RWPE2 (cell line): ENCODE measurements at regions not wholly inside any gene's neighbourhood (a gene's known extent, or its start where the extent isn't known, plus 50 kb on each side); places are given as distances from the start of the nearest gene placed in this dataset.

Experiments used
- ATAC-seq: fragments of 200-7000 bp; cut with Tn5 transposase; 3 replicates; pipeline ENCODE4 v1.9.1; 2021; ENCODE audit warnings: low read depth
- DNase-seq: peaks from one replicate; pipeline ENCODE4 v3.0.0-alpha.2; 2020; ENCODE audit warnings: low spot score
- H3K27ac ChIP-seq: fragments of 450-650 bp; 2 replicates; pipeline ENCODE4 v1.5.1; 2017; ENCODE audit warnings: mild to moderate bottlenecking; ENCODE audit not compliant: poor library complexity, severe bottlenecking
- H3K27me3 ChIP-seq: fragments of 250-450 bp; sonication (Bioruptor Pico); 2 replicates; pipeline ENCODE4 v1.5.1; 2021; ENCODE audit warnings: mild to moderate bottlenecking, moderate library complexity; ENCODE audit not compliant: insufficient read depth, poor library complexity, severe bottlenecking
- H3K36me3 ChIP-seq: fragments of 250-450 bp; sonication (Bioruptor Pico); 2 replicates; pipeline ENCODE4 v1.5.1; 2020; ENCODE audit warnings: low read depth, mild to moderate bottlenecking, moderate library complexity
- H3K4me1 ChIP-seq: fragments of 250-450 bp; sonication (Bioruptor Pico); 2 replicates; pipeline ENCODE4 v1.5.1; 2021; ENCODE audit warnings: mild to moderate bottlenecking, moderate library complexity; ENCODE audit not compliant: insufficient read depth, poor library complexity, severe bottlenecking
- H3K4me3 ChIP-seq: fragments of 250-450 bp; sonication (Bioruptor Pico); 2 replicates; pipeline ENCODE4 v1.5.1; 2021; ENCODE audit warnings: mild to moderate bottlenecking, moderate library complexity; ENCODE audit not compliant: severe bottlenecking
- H3K9me3 ChIP-seq: fragments of 250-450 bp; sonication (Bioruptor Pico); 2 replicates; pipeline ENCODE4 v1.5.1; 2021; ENCODE audit warnings: mild to moderate bottlenecking, moderate library complexity; ENCODE audit not compliant: severe bottlenecking
- TF ChIP-seq, protein P1 (sequence below): fragments of 450-650 bp; IDR thresholded peaks from one replicate; pipeline ENCODE4 v1.5.1; 2017; ENCODE audit warnings: mild to moderate bottlenecking, moderate library complexity; ENCODE audit not compliant: poor library complexity, severe bottlenecking

DNA sequence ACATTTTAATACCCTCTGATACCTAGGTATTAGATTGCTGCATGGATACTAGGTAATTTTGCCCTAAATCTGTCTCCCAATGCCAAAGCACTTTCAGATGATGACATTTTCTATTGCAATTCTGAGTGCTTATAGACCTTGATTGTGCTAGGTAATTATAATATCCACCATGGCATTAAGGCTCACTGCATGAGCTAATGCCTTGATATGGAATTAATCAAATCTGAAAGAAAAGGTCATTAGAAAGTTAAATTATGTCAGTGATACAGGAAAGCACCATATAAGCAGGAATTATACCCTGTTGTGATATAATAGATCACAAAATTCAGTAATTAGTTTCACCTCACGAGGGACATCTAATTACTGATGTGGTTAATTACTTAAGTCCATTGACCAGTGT, 521.4 kb downstream of the DNAJB9 start:
- no peak overlapping the region for H3K27ac ChIP-seq
- no peaks in the 10 kb centered on the region for H3K9me3 ChIP-seq
- H3K4me3 ChIP-seq = no peak overlapping the region
- no peak for DNase-seq
- no peaks in the 10 kb centered on the region for H3K36me3 ChIP-seq
- no peaks in the 10 kb centered on the region for H3K27me3 ChIP-seq
- ATAC-seq = no peak
- H3K4me1 ChIP-seq = no peaks in the 10 kb centered on the region
- TF ChIP-seq, protein P1, sequence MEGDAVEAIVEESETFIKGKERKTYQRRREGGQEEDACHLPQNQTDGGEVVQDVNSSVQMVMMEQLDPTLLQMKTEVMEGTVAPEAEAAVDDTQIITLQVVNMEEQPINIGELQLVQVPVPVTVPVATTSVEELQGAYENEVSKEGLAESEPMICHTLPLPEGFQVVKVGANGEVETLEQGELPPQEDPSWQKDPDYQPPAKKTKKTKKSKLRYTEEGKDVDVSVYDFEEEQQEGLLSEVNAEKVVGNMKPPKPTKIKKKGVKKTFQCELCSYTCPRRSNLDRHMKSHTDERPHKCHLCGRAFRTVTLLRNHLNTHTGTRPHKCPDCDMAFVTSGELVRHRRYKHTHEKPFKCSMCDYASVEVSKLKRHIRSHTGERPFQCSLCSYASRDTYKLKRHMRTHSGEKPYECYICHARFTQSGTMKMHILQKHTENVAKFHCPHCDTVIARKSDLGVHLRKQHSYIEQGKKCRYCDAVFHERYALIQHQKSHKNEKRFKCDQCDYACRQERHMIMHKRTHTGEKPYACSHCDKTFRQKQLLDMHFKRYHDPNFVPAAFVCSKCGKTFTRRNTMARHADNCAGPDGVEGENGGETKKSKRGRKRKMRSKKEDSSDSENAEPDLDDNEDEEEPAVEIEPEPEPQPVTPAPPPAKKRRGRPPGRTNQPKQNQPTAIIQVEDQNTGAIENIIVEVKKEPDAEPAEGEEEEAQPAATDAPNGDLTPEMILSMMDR = no peak

- TF ChIP-seq, protein P1 = peak; percentile 7
- Histone ChIP-seq H3K4me3 (no peak overlapping the region), H3K9me3 (no peaks in the 10 kb centered on the region), H3K36me3 (no peaks in the 10 kb centered on the region), H3K27ac (no peak overlapping the region), H3K27me3 (no peaks in the 10 kb centered on the region), H3K4me1 (no peaks in the 10 kb centered on the region)
- ATAC-seq (no peak), DNase-seq (no peak)
These were observed 522.6 kb downstream of the DNAJB9 start for GRCh38 chr7:109092268-109092667.

- Histone ChIP-seq H3K4me3 (no peak overlapping the region), H3K9me3 (no peaks in the 10 kb centered on the region), H3K27me3 (no peaks in the 10 kb centered on the region), H3K27ac (no peak overlapping the region), H3K36me3 (no peaks in the 10 kb centered on the region), H3K4me1 (no peaks in the 10 kb centered on the region)
- TF ChIP-seq, protein P1 = no peak
- ATAC-seq (no peak), DNase-seq (no peak)
These were observed 531.7 kb downstream of the DNAJB9 start for GRCh38 chr7:109101332-109101731.

- no peaks in the 10 kb centered on the region for H3K36me3 ChIP-seq
- no peaks in the 10 kb centered on the region for H3K27me3 ChIP-seq
- no peaks in the 10 kb centered on the region for H3K9me3 ChIP-seq
- no peaks in the 10 kb centered on the region for H3K4me1 ChIP-seq
- no peak overlapping the region for H3K27ac ChIP-seq
- H3K4me3 ChIP-seq = no peak overlapping the region
- ATAC-seq (no peak), DNase-seq (no peak)
- TF ChIP-seq, protein P1 = no peak
These were observed 539.9 kb downstream of the DNAJB9 start for GRCh38 chr7:109109558-109109957.

- H3K4me1 ChIP-seq = no peaks in the 10 kb centered on the region
- DNase-seq = no peak
- TF ChIP-seq, protein P1 = no peak
These were observed 541.4 kb downstream of the DNAJB9 start for GRCh38 chr7:109111086-109111485.

More at GRCh38 chr7:109111086-109111485, 541.4 kb downstream of the DNAJB9 start:
- no peak for ATAC-seq
- Histone ChIP-seq H3K27ac (no peak overlapping the region), H3K27me3 (no peaks in the 10 kb centered on the region), H3K4me3 (no peak overlapping the region), H3K36me3 (no peaks in the 10 kb centered on the region), H3K9me3 (no peaks in the 10 kb centered on the region)
